ENCODE measurements at regions not wholly inside any gene's neighbourhood (a gene's known extent, or its start where the extent isn't known, plus 50 kb on each side); places are given as distances from the start of the nearest gene placed in this dataset.

DNA sequence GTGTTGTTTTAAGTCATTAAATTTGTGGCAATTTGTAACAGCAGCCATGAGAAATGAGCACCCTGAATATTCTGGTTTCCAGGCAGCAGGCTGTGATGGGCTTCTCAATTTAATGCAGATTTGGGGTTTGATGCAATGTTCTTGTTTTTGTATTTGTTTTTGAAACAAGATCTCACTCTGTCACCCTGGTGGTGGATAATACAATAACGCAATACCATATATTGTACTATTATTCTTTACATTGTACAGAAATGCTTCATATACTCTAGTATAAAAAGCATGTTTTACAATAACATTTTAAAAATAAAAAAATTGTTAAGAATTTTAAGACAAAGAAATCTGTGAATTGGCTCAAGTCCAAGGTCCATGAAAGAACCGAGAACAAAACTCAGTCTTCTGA, 129.1 kb downstream of the USP46 start:
- no peak for TF ChIP-seq CHD2 (IDR thresholded peaks at IDR 0.05; ENCODE audit: low read length, partially characterized antibody)
- TF ChIP-seq, protein P1, sequence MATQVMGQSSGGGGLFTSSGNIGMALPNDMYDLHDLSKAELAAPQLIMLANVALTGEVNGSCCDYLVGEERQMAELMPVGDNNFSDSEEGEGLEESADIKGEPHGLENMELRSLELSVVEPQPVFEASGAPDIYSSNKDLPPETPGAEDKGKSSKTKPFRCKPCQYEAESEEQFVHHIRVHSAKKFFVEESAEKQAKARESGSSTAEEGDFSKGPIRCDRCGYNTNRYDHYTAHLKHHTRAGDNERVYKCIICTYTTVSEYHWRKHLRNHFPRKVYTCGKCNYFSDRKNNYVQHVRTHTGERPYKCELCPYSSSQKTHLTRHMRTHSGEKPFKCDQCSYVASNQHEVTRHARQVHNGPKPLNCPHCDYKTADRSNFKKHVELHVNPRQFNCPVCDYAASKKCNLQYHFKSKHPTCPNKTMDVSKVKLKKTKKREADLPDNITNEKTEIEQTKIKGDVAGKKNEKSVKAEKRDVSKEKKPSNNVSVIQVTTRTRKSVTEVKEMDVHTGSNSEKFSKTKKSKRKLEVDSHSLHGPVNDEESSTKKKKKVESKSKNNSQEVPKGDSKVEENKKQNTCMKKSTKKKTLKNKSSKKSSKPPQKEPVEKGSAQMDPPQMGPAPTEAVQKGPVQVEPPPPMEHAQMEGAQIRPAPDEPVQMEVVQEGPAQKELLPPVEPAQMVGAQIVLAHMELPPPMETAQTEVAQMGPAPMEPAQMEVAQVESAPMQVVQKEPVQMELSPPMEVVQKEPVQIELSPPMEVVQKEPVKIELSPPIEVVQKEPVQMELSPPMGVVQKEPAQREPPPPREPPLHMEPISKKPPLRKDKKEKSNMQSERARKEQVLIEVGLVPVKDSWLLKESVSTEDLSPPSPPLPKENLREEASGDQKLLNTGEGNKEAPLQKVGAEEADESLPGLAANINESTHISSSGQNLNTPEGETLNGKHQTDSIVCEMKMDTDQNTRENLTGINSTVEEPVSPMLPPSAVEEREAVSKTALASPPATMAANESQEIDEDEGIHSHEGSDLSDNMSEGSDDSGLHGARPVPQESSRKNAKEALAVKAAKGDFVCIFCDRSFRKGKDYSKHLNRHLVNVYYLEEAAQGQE (IDR thresholded peaks at IDR 0.05), result no peak
- TF ChIP-seq RAD21 (conservative IDR thresholded peaks at IDR 0.05 in 1 of 2, IDR thresholded peaks at IDR 0.05 in 1 of 2), result no peak
- TF ChIP-seq, protein P2, sequence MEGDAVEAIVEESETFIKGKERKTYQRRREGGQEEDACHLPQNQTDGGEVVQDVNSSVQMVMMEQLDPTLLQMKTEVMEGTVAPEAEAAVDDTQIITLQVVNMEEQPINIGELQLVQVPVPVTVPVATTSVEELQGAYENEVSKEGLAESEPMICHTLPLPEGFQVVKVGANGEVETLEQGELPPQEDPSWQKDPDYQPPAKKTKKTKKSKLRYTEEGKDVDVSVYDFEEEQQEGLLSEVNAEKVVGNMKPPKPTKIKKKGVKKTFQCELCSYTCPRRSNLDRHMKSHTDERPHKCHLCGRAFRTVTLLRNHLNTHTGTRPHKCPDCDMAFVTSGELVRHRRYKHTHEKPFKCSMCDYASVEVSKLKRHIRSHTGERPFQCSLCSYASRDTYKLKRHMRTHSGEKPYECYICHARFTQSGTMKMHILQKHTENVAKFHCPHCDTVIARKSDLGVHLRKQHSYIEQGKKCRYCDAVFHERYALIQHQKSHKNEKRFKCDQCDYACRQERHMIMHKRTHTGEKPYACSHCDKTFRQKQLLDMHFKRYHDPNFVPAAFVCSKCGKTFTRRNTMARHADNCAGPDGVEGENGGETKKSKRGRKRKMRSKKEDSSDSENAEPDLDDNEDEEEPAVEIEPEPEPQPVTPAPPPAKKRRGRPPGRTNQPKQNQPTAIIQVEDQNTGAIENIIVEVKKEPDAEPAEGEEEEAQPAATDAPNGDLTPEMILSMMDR (IDR thresholded peaks at IDR 0.05), result no peak
- TF ChIP-seq POLR2AphosphoS2 (conservative IDR thresholded peaks at IDR 0.05; ENCODE audit: low read length), result no peak
- TF ChIP-seq CHD4 (IDR thresholded peaks at IDR 0.05; ENCODE audit: borderline replicate concordance), result no peak
- no peak for TF ChIP-seq ZNF302 (CRISPR knock-in tag; IDR thresholded peaks at IDR 0.05)
- no peak for TF ChIP-seq EP300 (IDR thresholded peaks at IDR 0.05)
- TF ChIP-seq CBX2 (IDR thresholded peaks at IDR 0.05; ENCODE audit: borderline replicate concordance, low read depth), result no peak
- TF ChIP-seq RCOR1 (IDR thresholded peaks at IDR 0.05; ENCODE audit: low read depth, low read length), result no peak
- TF ChIP-seq PBX3 (IDR thresholded peaks at IDR 0.05), result no peak
